ENCODE measurements at regions not wholly inside any gene's neighbourhood (a gene's known extent, or its start where the extent isn't known, plus 50 kb on each side); places are given as distances from the start of the nearest gene placed in this dataset.

GRCh38 chr6:81640126-81640525 lies 112.4 kb downstream of the TENT5A start:
- TF ChIP-seq POLR2A (IDR thresholded peaks at IDR 0.05; ENCODE audit: borderline replicate concordance, extremely low read depth, insufficient read depth, insufficient read length) (no peak), RAD21 (IDR thresholded peaks at IDR 0.05; ENCODE audit: low read depth) (no peak), CTCF (IDR thresholded peaks at IDR 0.05 in 2 of 3, conservative IDR thresholded peaks at IDR 0.05 in 1 of 3; ENCODE audit: borderline replicate concordance in 1 of 3, insufficient read depth in 1 of 3, low read depth in 2 of 3, low read length in 2 of 3) (no peak), POLR2AphosphoS5 (IDR thresholded peaks at IDR 0.05; ENCODE audit: low read depth, low read length) (no peak), EZH2phosphoT487 (IDR thresholded peaks at IDR 0.05; ENCODE audit: borderline replicate concordance) (no peak), SIN3A (IDR thresholded peaks at IDR 0.05; ENCODE audit: low read depth) (no peak), TCF7L2 (IDR thresholded peaks at IDR 0.05; ENCODE audit: borderline replicate concordance, extremely low read depth, insufficient read depth, insufficient read length) (no peak), SP1 (IDR thresholded peaks at IDR 0.05; ENCODE audit: low read depth) (no peak), YY1 (IDR thresholded peaks at IDR 0.05; ENCODE audit: extremely low read depth, insufficient replicate concordance, low read depth, low read length) (no peak), CEBPB (IDR thresholded peaks at IDR 0.05; ENCODE audit: low read depth) (no peak)
- TF ChIP-seq, protein P1, sequence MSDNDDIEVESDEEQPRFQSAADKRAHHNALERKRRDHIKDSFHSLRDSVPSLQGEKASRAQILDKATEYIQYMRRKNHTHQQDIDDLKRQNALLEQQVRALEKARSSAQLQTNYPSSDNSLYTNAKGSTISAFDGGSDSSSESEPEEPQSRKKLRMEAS (IDR thresholded peaks at IDR 0.05): no peak
